H1 (cell line): ENCODE measurements at regions not wholly inside any gene's neighbourhood (a gene's known extent, or its start where the extent isn't known, plus 50 kb on each side); places are given as distances from the start of the nearest gene placed in this dataset.

Experiments used
- CHD1 ChIP-seq: IDR thresholded peaks from 2 replicates; pipeline ENCODE4 v1.6.1; 2012; ENCODE audit warnings: low read depth, low read length, improper control_type of control experiment
- JUN ChIP-seq: IDR thresholded peaks from 2 replicates; pipeline ENCODE4 v1.6.1; 2011; ENCODE audit warnings: low read depth, mild to moderate bottlenecking, improper control_type of control experiment, low read length
- POLR2A ChIP-seq, 2 experiments: IDR thresholded peaks; 1 replicate in 1 of 2; 2 replicates in 1 of 2; pipeline ENCODE4 v1.6.1; 2011; ENCODE audit warnings: low read depth in 2 of 2, low read length in 2 of 2, mild to moderate bottlenecking in 2 of 2; ENCODE audit errors: control extremely low read depth in 1 of 2
- TAF7 ChIP-seq: optimal IDR thresholded peaks from 2 replicates; pipeline ENCODE3; 2011; ENCODE audit warnings: low read depth, mild to moderate bottlenecking, inconsistent platforms, low read length, moderate library complexity, borderline replicate concordance
- USF2 ChIP-seq: IDR thresholded peaks from 2 replicates; pipeline ENCODE4 v1.6.1; 2011; ENCODE audit warnings: low read length, improper control_type of control experiment
- TF ChIP-seq, protein P1 (sequence below): fragments of 300-600 bp; sonication (generic); IDR thresholded peaks from 2 replicates; pipeline ENCODE4 v1.7.1; 2012; ENCODE audit warnings: low read length, moderate library complexity, mild to moderate bottlenecking, inconsistent platforms; ENCODE audit not compliant: insufficient replicate concordance
- TF ChIP-seq, protein P2 (sequence below): IDR thresholded peaks from 2 replicates; pipeline ENCODE4 v1.6.1; 2012; ENCODE audit warnings: low read length, inconsistent platforms

- TF ChIP-seq, protein P1, sequence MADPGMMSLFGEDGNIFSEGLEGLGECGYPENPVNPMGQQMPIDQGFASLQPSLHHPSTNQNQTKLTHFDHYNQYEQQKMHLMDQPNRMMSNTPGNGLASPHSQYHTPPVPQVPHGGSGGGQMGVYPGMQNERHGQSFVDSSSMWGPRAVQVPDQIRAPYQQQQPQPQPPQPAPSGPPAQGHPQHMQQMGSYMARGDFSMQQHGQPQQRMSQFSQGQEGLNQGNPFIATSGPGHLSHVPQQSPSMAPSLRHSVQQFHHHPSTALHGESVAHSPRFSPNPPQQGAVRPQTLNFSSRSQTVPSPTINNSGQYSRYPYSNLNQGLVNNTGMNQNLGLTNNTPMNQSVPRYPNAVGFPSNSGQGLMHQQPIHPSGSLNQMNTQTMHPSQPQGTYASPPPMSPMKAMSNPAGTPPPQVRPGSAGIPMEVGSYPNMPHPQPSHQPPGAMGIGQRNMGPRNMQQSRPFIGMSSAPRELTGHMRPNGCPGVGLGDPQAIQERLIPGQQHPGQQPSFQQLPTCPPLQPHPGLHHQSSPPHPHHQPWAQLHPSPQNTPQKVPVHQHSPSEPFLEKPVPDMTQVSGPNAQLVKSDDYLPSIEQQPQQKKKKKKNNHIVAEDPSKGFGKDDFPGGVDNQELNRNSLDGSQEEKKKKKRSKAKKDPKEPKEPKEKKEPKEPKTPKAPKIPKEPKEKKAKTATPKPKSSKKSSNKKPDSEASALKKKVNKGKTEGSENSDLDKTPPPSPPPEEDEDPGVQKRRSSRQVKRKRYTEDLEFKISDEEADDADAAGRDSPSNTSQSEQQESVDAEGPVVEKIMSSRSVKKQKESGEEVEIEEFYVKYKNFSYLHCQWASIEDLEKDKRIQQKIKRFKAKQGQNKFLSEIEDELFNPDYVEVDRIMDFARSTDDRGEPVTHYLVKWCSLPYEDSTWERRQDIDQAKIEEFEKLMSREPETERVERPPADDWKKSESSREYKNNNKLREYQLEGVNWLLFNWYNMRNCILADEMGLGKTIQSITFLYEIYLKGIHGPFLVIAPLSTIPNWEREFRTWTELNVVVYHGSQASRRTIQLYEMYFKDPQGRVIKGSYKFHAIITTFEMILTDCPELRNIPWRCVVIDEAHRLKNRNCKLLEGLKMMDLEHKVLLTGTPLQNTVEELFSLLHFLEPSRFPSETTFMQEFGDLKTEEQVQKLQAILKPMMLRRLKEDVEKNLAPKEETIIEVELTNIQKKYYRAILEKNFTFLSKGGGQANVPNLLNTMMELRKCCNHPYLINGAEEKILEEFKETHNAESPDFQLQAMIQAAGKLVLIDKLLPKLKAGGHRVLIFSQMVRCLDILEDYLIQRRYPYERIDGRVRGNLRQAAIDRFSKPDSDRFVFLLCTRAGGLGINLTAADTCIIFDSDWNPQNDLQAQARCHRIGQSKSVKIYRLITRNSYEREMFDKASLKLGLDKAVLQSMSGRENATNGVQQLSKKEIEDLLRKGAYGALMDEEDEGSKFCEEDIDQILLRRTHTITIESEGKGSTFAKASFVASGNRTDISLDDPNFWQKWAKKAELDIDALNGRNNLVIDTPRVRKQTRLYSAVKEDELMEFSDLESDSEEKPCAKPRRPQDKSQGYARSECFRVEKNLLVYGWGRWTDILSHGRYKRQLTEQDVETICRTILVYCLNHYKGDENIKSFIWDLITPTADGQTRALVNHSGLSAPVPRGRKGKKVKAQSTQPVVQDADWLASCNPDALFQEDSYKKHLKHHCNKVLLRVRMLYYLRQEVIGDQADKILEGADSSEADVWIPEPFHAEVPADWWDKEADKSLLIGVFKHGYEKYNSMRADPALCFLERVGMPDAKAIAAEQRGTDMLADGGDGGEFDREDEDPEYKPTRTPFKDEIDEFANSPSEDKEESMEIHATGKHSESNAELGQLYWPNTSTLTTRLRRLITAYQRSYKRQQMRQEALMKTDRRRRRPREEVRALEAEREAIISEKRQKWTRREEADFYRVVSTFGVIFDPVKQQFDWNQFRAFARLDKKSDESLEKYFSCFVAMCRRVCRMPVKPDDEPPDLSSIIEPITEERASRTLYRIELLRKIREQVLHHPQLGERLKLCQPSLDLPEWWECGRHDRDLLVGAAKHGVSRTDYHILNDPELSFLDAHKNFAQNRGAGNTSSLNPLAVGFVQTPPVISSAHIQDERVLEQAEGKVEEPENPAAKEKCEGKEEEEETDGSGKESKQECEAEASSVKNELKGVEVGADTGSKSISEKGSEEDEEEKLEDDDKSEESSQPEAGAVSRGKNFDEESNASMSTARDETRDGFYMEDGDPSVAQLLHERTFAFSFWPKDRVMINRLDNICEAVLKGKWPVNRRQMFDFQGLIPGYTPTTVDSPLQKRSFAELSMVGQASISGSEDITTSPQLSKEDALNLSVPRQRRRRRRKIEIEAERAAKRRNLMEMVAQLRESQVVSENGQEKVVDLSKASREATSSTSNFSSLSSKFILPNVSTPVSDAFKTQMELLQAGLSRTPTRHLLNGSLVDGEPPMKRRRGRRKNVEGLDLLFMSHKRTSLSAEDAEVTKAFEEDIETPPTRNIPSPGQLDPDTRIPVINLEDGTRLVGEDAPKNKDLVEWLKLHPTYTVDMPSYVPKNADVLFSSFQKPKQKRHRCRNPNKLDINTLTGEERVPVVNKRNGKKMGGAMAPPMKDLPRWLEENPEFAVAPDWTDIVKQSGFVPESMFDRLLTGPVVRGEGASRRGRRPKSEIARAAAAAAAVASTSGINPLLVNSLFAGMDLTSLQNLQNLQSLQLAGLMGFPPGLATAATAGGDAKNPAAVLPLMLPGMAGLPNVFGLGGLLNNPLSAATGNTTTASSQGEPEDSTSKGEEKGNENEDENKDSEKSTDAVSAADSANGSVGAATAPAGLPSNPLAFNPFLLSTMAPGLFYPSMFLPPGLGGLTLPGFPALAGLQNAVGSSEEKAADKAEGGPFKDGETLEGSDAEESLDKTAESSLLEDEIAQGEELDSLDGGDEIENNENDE, result no peak
- no peak for TF ChIP-seq USF2
- no peak for TF ChIP-seq POLR2A (IDR thresholded peaks at IDR 0.05; ENCODE audit: control extremely low read depth in 1 of 2, low read depth in 2 of 2, low read length in 2 of 2)
- TF ChIP-seq CHD1, result no peak
- no peak for TF ChIP-seq TAF7
- TF ChIP-seq JUN, result no peak
- TF ChIP-seq, protein P2, sequence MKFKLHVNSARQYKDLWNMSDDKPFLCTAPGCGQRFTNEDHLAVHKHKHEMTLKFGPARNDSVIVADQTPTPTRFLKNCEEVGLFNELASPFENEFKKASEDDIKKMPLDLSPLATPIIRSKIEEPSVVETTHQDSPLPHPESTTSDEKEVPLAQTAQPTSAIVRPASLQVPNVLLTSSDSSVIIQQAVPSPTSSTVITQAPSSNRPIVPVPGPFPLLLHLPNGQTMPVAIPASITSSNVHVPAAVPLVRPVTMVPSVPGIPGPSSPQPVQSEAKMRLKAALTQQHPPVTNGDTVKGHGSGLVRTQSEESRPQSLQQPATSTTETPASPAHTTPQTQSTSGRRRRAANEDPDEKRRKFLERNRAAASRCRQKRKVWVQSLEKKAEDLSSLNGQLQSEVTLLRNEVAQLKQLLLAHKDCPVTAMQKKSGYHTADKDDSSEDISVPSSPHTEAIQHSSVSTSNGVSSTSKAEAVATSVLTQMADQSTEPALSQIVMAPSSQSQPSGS, result no peak
Observed at GRCh38 chr12:132392389-132393244, 63.2 kb upstream of the GALNT9 start (continued).
